PC-3 (cell line): ENCODE measurements at regions not wholly inside any gene's neighbourhood (a gene's known extent, or its start where the extent isn't known, plus 50 kb on each side); places are given as distances from the start of the nearest gene placed in this dataset.

Source experiments
- ATAC-seq: fragments of 200-7000 bp; cut with Tn5 transposase; 2 replicates; pipeline ENCODE4 v1.9.1; 2020; ENCODE audit warnings: mild to moderate bottlenecking, moderate library complexity
- BruUV-seq: library from RNA; stranded (reverse); fragments of 400-500 nt; replicated peaks from 2 replicates; lab custom pipeline; 2021; lab: Mats Ljungman, UMichigan
- CTCF ChIA-PET: fragments of 300-600 bp; sonication (Branson Sonifier 250); formaldehyde crosslinking; loops from one replicate; lab custom pipeline; 2022; ENCODE audit warnings: antibody characterized with exemption; lab: Charles Lee
- POLR2A ChIA-PET: fragments of 300-600 bp; sonication (Branson Sonifier 250); formaldehyde crosslinking; loops from one replicate; lab custom pipeline; 2022; ENCODE audit warnings: antibody characterized with exemption; ENCODE audit not compliant: unreplicated experiment; lab: Charles Lee
- DNase-seq: peaks from one replicate; pipeline ENCODE4 v3.0.0-alpha.2; 2015
- H2AFZ ChIP-seq: fragments of 300-600 bp; sonication (generic); 2 replicates; pipeline ENCODE4 v1.6.0; 2016; ENCODE audit warnings: antibody characterized with exemption, low read length
- H3F3A ChIP-seq: fragments of 300-600 bp; sonication (generic); one replicate; pipeline ENCODE4 v1.6.0; 2017; ENCODE audit warnings: antibody characterized with exemption, low read length, control low read depth, mild to moderate bottlenecking; ENCODE audit not compliant: unreplicated experiment
- H3K27ac ChIP-seq: fragments of 300-600 bp; sonication (generic); 2 replicates; pipeline ENCODE4 v1.5.1; 2016; ENCODE audit warnings: mild to moderate bottlenecking, low read length
- H3K27me3 ChIP-seq: fragments of 300-600 bp; sonication (generic); 2 replicates; pipeline ENCODE4 v1.6.1; 2016; ENCODE audit warnings: low read length, mixed read lengths
- H3K36me3 ChIP-seq: fragments of 300-600 bp; sonication (generic); 2 replicates; pipeline ENCODE4 v1.6.1; 2016; ENCODE audit warnings: low read depth, mixed run types, low read length, mixed read lengths
- H3K4me1 ChIP-seq: fragments of 300-600 bp; sonication (generic); 2 replicates; pipeline ENCODE4 v1.5.1; 2016; ENCODE audit warnings: low read length; ENCODE audit not compliant: insufficient read depth
- H3K4me2 ChIP-seq: fragments of 300-600 bp; sonication (generic); 2 replicates; pipeline ENCODE4 v1.6.0; 2016; ENCODE audit warnings: low read length
- H3K4me3 ChIP-seq: fragments of 300-600 bp; sonication (generic); 2 replicates; pipeline ENCODE4 v1.5.1; 2016; ENCODE audit warnings: mild to moderate bottlenecking, low read length, mixed read lengths
- H3K79me2 ChIP-seq: fragments of 300-600 bp; sonication (generic); 2 replicates; pipeline ENCODE4 v1.6.1; 2017; ENCODE audit warnings: low read length, mixed read lengths
- H3K9ac ChIP-seq: fragments of 300-600 bp; sonication (generic); 2 replicates; pipeline ENCODE4 v1.6.0; 2016; ENCODE audit warnings: mild to moderate bottlenecking, low read length
- H3K9me2 ChIP-seq: fragments of 300-600 bp; sonication (generic); replicated peaks from 2 replicates; pipeline ENCODE4 v1.6.1; 2016; ENCODE audit warnings: mixed run types, low read length, mixed read lengths
- H3K9me3 ChIP-seq: fragments of 300-600 bp; sonication (generic); 2 replicates; pipeline ENCODE4 v1.6.1; 2016; ENCODE audit warnings: low read length, mixed read lengths
- H4K20me1 ChIP-seq: fragments of 300-600 bp; sonication (generic); 2 replicates; pipeline ENCODE4 v1.6.1; 2016; ENCODE audit warnings: low read length, mixed read lengths
- CTCF ChIP-seq: fragments of 300-600 bp; sonication (generic); conservative IDR thresholded peaks from 2 replicates; pipeline ENCODE4 v1.5.1; 2017; ENCODE audit warnings: antibody characterized with exemption, low read depth, mild to moderate bottlenecking, low read length
- EZH2 ChIP-seq: fragments of 300-600 bp; sonication (generic); IDR thresholded peaks from one replicate; pipeline ENCODE4 v1.6.1; 2017; ENCODE audit warnings: antibody characterized with exemption, mild to moderate bottlenecking, low read length; ENCODE audit not compliant: unreplicated experiment
- EZH2phosphoT487 ChIP-seq: fragments of 300-600 bp; sonication (generic); IDR thresholded peaks from 2 replicates; pipeline ENCODE4 v1.6.1; 2018; ENCODE audit warnings: mild to moderate bottlenecking, antibody characterized with exemption, low read length, borderline replicate concordance
- intact Hi-C: fragments of 100-400 bp; cut with micrococcal nuclease; formaldehyde crosslinking; loops from 2 replicates; pipeline ENCODE4 v1.9.0; 2023

- POLR2A ChIA-PET, result no interaction called here
- CTCF ChIA-PET, result no interaction called here
- no peaks in the 10 kb centered on the region for H3K27me3 ChIP-seq
- no peak overlapping the region for H3K27ac ChIP-seq
- intact Hi-C loops, result no loop called here
- H3K4me1 ChIP-seq, result no peaks in the 10 kb centered on the region
- H3K36me3 ChIP-seq, result no peaks in the 10 kb centered on the region
- no peak overlapping the region for H2AFZ ChIP-seq
- no peak overlapping the region for H3K9ac ChIP-seq
- no peaks in the 10 kb centered on the region for H3F3A ChIP-seq
- TF ChIP-seq EZH2phosphoT487 (no peak), EZH2 (no peak), CTCF (no peak)
- BruUV-seq, result no TSS peak
- no peaks in the 10 kb centered on the region for H3K79me2 ChIP-seq
- no peak overlapping the region for H3K4me2 ChIP-seq
- no peaks in the 10 kb centered on the region for H3K9me3 ChIP-seq
- H3K9me2 ChIP-seq, result no peaks in the 10 kb centered on the region
- ATAC-seq (no peak), DNase-seq (no peak)
- H3K4me3 ChIP-seq, result no peak overlapping the region
- no peaks in the 10 kb centered on the region for H4K20me1 ChIP-seq
Observed at GRCh38 chr5:29790281-29790680, 1403.2 kb upstream of the CDH6 start.

- Histone ChIP-seq H3K4me1 (peaks cover 5% of the 10 kb centered on the region; the same call in 1 of the 2 replicates), H2AFZ (no peak overlapping the region), H3K9me3 (no peaks in the 10 kb centered on the region), H3K4me3 (no peak overlapping the region), H3K79me2 (no peaks in the 10 kb centered on the region), H4K20me1 (no peaks in the 10 kb centered on the region), H3K9ac (no peak overlapping the region), H3K36me3 (no peaks in the 10 kb centered on the region), H3F3A (no peaks in the 10 kb centered on the region), H3K9me2 (no peaks in the 10 kb centered on the region), H3K27ac (peak overlapping the region; percentile 34; the same call in 1 of the 2 replicates), H3K27me3 (no peaks in the 10 kb centered on the region), H3K4me2 (no peak overlapping the region)
- ATAC-seq, result peak; percentile 91
- TF ChIP-seq CTCF (no peak), EZH2phosphoT487 (no peak), EZH2 (no peak)
- ChIA-PET POLR2A (no interaction called here), CTCF (interaction anchor here (0.5 to 0.7 kb wide), 3 partner anchors 206 to 563 kb away, joined by 3 to 7 read pairs (median 3); no protein-coding TSS in a partner anchor)
- no TSS peak for BruUV-seq
- DNase-seq, result peak; percentile 63
- intact Hi-C loops, result loop anchor here (2.0 kb wide), 1 partner anchor 30 kb away; no protein-coding TSS in a partner anchor
Observed at GRCh38 chr5:29780401-29780800, 1413.1 kb upstream of the CDH6 start.

- no peaks in the 10 kb centered on the region for H3K9me3 ChIP-seq
- no peak for ATAC-seq
- TF ChIP-seq CTCF (no peak), EZH2phosphoT487 (no peak), EZH2 (no peak)
- no peaks in the 10 kb centered on the region for H3K9me2 ChIP-seq
- no peaks in the 10 kb centered on the region for H3K36me3 ChIP-seq
- H4K20me1 ChIP-seq, result no peaks in the 10 kb centered on the region
- H3K79me2 ChIP-seq, result no peaks in the 10 kb centered on the region
- no peak for DNase-seq
- no peak overlapping the region for H3K4me3 ChIP-seq
- H2AFZ ChIP-seq, result no peak overlapping the region
- no peaks in the 10 kb centered on the region for H3F3A ChIP-seq
- peaks cover 5% of the 10 kb centered on the region; the same call in 1 of the 2 replicates for H3K4me1 ChIP-seq
- intact Hi-C loops, result no loop called here
- POLR2A ChIA-PET, result no interaction called here
- no peak overlapping the region for H3K4me2 ChIP-seq
- no peak overlapping the region for H3K9ac ChIP-seq
- no TSS peak for BruUV-seq
- no peak overlapping the region for H3K27ac ChIP-seq
- CTCF ChIA-PET, result no interaction called here
- H3K27me3 ChIP-seq, result no peaks in the 10 kb centered on the region
Observed at GRCh38 chr5:29779141-29779540, 1414.3 kb upstream of the CDH6 start.
